Pons (tissue), 1 donor: ENCODE measurements at regions not wholly inside any gene's neighbourhood (a gene's known extent, or its start where the extent isn't known, plus 50 kb on each side); places are given as distances from the start of the nearest gene placed in this dataset.
"Not testable (repeated sequence)": the region's sequence is repeated elsewhere in the genome, so short reads cannot be mapped to it uniquely, and the experiment has no call there.

Source experiments
- DNase-seq: peaks from one replicate; pipeline ENCODE4 v3.0.0-alpha.2; 2016; ENCODE audit warnings: low spot score

GRCh38 chr13:38147050-38147449 is 202.6 kb upstream of the UFM1 start:
- no peak for DNase-seq

- no peak for DNase-seq
Observed at GRCh38 chr13:38141792-38142191, 207.9 kb upstream of the UFM1 start.

- DNase-seq: no peak
Observed at GRCh38 chr13:38135592-38135991, 214.1 kb upstream of the UFM1 start.

- no peak for DNase-seq
Observed at GRCh38 chr13:38121267-38121666, 228.4 kb upstream of the UFM1 start.

- DNase-seq: no peak
Observed at GRCh38 chr13:38103851-38104250, 234.3 kb upstream of the TRPC4 start.

- no peak for DNase-seq
Observed at GRCh38 chr13:38099751-38100150, 230.2 kb upstream of the TRPC4 start.

GRCh38 chr13:38093425-38093824 is 223.9 kb upstream of the TRPC4 start:
- DNase-seq: no peak

GRCh38 chr13:38090913-38091312 is 221.3 kb upstream of the TRPC4 start:
- DNase-seq: no peak

GRCh38 chr13:38086721-38087120 is 217.1 kb upstream of the TRPC4 start:
- no peak for DNase-seq

GRCh38 chr13:38086013-38086412 is 216.4 kb upstream of the TRPC4 start:
- DNase-seq: no peak

GRCh38 chr13:38073931-38074330 is 204.4 kb upstream of the TRPC4 start:
- no peak for DNase-seq

GRCh38 chr13:38072696-38073095 is 203.1 kb upstream of the TRPC4 start:
- DNase-seq: no peak

GRCh38 chr13:38071340-38071739 is 201.8 kb upstream of the TRPC4 start:
- DNase-seq: not testable (repeated sequence)

- no peak for DNase-seq
Observed at GRCh38 chr13:38053896-38054295, 184.3 kb upstream of the TRPC4 start.

- DNase-seq: no peak
Observed at GRCh38 chr13:38046049-38046376, 176.4 kb upstream of the TRPC4 start.

- DNase-seq: no peak
Observed at GRCh38 chr13:38045278-38046048, 175.9 kb upstream of the TRPC4 start.

GRCh38 chr13:38044067-38044466 is 174.5 kb upstream of the TRPC4 start:
- no peak for DNase-seq

- DNase-seq: no peak
Observed at GRCh38 chr13:38042771-38043170, 173.2 kb upstream of the TRPC4 start.

- no peak for DNase-seq
Observed at GRCh38 chr13:38024431-38024830, 154.9 kb upstream of the TRPC4 start.

GRCh38 chr13:38017320-38017719 is 147.7 kb upstream of the TRPC4 start:
- DNase-seq: no peak

- DNase-seq: no peak
Observed at GRCh38 chr13:38013676-38014075, 144.1 kb upstream of the TRPC4 start.

- DNase-seq: no peak
Observed at GRCh38 chr13:38012096-38012495, 142.5 kb upstream of the TRPC4 start.

GRCh38 chr13:38008636-38009035 is 139.1 kb upstream of the TRPC4 start:
- peak; percentile 20 for DNase-seq

GRCh38 chr13:38002606-38003005 is 133.0 kb upstream of the TRPC4 start:
- DNase-seq: no peak
